ENCODE measurements at regions not wholly inside any gene's neighbourhood (a gene's known extent, or its start where the extent isn't known, plus 50 kb on each side); places are given as distances from the start of the nearest gene placed in this dataset.

DNA sequence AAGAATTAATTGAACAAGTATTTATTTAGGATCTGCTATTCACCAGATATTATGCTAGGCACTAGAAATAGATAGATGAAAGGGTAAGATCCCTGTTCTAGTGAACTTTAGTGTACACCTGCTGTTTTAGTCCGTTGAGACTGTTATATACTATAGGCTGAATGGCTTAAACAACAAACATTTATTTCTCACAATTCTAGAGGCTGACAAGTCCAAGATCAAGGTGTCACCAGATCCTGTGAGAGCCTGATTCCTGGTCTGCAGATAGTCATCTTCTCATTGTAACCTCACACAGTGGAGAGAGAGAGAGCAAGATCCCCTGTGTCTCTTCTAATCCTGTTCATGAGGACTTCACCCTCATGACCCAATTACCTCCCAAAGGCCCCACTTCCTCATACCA is 281.4 kb upstream of the KCNH8 start:
- TF ChIP-seq EP300 (IDR thresholded peaks at IDR 0.05): no peak
- TF ChIP-seq, protein P1, sequence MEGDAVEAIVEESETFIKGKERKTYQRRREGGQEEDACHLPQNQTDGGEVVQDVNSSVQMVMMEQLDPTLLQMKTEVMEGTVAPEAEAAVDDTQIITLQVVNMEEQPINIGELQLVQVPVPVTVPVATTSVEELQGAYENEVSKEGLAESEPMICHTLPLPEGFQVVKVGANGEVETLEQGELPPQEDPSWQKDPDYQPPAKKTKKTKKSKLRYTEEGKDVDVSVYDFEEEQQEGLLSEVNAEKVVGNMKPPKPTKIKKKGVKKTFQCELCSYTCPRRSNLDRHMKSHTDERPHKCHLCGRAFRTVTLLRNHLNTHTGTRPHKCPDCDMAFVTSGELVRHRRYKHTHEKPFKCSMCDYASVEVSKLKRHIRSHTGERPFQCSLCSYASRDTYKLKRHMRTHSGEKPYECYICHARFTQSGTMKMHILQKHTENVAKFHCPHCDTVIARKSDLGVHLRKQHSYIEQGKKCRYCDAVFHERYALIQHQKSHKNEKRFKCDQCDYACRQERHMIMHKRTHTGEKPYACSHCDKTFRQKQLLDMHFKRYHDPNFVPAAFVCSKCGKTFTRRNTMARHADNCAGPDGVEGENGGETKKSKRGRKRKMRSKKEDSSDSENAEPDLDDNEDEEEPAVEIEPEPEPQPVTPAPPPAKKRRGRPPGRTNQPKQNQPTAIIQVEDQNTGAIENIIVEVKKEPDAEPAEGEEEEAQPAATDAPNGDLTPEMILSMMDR (IDR thresholded peaks at IDR 0.05): no peak
- no peak for TF ChIP-seq POLR2A (IDR thresholded peaks at IDR 0.05)
- Histone ChIP-seq H3K4me3 (no peak overlapping the region), H3K27me3 (no peaks in the 10 kb centered on the region), H3K9me3 (no peaks in the 10 kb centered on the region), H3K4me1 (ENCODE audit: insufficient read depth) (no peaks in the 10 kb centered on the region), H3K36me3 (no peaks in the 10 kb centered on the region), H3K27ac (no peak overlapping the region)
- intact Hi-C loops (cut with DNase I): no loop called here
- WGBS, 3 donors: 79 to 81% (median 79%) methylated on average over 1 of the region's 1 CpG
- DNase-seq: no peak

DNA sequence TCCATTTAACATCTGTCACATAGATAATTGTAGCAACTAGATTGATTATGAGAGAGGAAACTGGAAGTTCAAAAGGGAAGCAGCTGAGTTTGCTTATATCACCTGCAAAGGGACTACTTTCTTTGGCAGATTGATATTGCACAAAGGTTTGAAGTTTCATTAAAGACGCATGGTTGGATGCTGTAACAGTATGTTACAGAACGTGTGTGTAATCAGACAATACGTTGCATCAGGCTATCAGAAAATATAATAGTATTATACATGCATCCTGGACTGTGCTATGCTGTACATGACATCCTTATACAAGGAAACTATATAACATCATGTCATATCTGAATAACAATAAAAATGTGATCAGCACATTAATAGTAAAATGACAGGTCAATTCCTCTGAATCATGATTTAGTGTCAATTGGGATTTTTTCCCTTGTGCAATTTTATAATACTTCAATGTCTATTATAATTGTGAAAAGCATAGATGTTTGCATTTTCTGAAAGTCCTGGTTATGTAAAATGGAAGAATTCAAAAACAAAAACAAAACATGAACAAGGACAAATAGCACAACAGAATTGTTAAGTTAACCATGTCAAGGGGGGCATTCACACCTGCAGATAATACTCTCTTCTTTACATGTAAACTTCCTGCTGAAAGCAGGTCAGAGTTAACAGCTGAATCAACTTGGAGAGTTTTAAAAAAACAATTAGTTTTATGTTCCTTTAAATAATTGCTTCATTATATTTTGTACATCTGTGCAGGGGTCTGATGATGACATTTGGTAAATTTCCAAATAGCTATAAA is 283.2 kb upstream of the KCNH8 start:
- TF ChIP-seq EP300 (IDR thresholded peaks at IDR 0.05) (no peak), POLR2A (IDR thresholded peaks at IDR 0.05) (no peak)
- TF ChIP-seq, protein P1 (IDR thresholded peaks at IDR 0.05): no peak
- Histone ChIP-seq H3K27me3 (no peaks in the 10 kb centered on the region), H3K4me1 (ENCODE audit: insufficient read depth) (no peaks in the 10 kb centered on the region), H3K4me3 (no peak overlapping the region), H3K27ac (no peak overlapping the region), H3K9me3 (no peaks in the 10 kb centered on the region), H3K36me3 (no peaks in the 10 kb centered on the region)
- 71 to 78% (median 77%) methylated on average over 3 of the region's 3 CpGs for WGBS, 3 donors
- DNase-seq: no peak
- intact Hi-C loops (cut with DNase I): no loop called here

DNA sequence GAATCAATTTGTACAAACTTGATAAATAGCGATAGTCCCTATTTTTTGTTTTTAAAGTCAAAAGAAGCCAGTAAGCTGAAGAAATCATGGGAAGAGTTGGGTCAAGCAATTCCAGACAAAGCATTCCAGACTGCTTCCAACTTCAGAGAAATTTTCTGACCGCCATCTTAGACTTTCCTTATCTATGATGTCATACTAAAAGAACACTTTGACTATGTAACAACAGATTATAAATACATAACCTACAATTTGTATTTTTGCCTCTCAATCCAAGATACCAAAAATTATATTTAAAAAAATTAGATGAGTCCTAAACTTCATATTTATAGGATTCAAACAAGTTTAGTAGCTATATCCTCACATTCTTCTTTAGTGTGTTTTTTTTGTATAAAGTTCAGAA is 286.2 kb upstream of the KCNH8 start:
- Histone ChIP-seq H3K4me1 (ENCODE audit: insufficient read depth) (no peaks in the 10 kb centered on the region), H3K4me3 (no peak overlapping the region), H3K36me3 (no peaks in the 10 kb centered on the region), H3K27ac (no peak overlapping the region), H3K27me3 (no peaks in the 10 kb centered on the region), H3K9me3 (no peaks in the 10 kb centered on the region)
- intact Hi-C loops (cut with DNase I): no loop called here
- no peak for DNase-seq
- TF ChIP-seq, protein P1 (IDR thresholded peaks at IDR 0.05): no peak
- TF ChIP-seq POLR2A (IDR thresholded peaks at IDR 0.05): no peak
- TF ChIP-seq EP300 (IDR thresholded peaks at IDR 0.05): no peak
- WGBS, 3 donors: 57 to 76% (median 59%) methylated on average over 2 of the region's 2 CpGs

DNA sequence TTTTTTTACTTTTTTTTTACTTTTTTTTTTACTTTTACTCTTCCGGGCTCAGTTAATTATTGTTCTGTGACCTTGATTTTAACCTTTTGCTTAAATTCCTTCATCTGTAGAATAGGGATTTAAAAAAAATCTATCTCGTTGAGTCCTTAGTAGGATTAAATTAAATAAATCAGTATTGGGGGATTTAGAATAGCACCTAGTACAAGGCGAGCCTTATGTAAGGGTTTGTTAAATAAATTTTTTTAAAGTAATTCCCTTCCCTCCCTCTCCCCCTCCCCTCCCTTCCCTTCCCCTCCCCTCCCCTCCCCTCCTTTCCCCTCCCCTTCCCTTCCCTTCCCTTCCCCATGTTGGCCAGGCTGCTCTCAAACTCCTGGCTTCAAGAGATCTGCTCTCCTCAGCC is 287.2 kb upstream of the KCNH8 start:
- intact Hi-C loops (cut with DNase I): no loop called here

More for the DNA sequence above, 287.2 kb upstream of the KCNH8 start:
- WGBS, 3 donors: 63 to 75% (median 74%) methylated on average over 3 of the region's 3 CpGs
- TF ChIP-seq, protein P1 (IDR thresholded peaks at IDR 0.05): no peak
- TF ChIP-seq EP300 (IDR thresholded peaks at IDR 0.05) (no peak), POLR2A (IDR thresholded peaks at IDR 0.05) (no peak)
- no peak overlapping the region for H3K4me3 ChIP-seq
- H3K27ac ChIP-seq: no peak overlapping the region
- no peaks in the 10 kb centered on the region for H3K36me3 ChIP-seq
- H3K4me1 ChIP-seq (ENCODE audit: insufficient read depth): no peaks in the 10 kb centered on the region
- H3K27me3 ChIP-seq: no peaks in the 10 kb centered on the region
- no peaks in the 10 kb centered on the region for H3K9me3 ChIP-seq
- DNase-seq: no peak

Data from ovary (tissue), 7 donors.